Activated CD4-positive, alpha-beta T cell treated with anti-CD3 and anti-CD28 coated beads, Interleukin-2, amount 10 ng/mL, durations not matched to agents 7 days and 5 days (primary cell): ENCODE measurements at regions not wholly inside any gene's neighbourhood (a gene's known extent, or its start where the extent isn't known, plus 50 kb on each side); places are given as distances from the start of the nearest gene placed in this dataset.

Experiments
- CTCF ChIA-PET: fragments of 350-600 bp; sonication (Branson Sonifier 250); formaldehyde crosslinking; loops from one replicate; lab custom pipeline; 2021; ENCODE audit warnings: antibody characterized with exemption; lab: Charles Lee
- POLR2A ChIA-PET: fragments of 350-600 bp; sonication (Branson Sonifier 250); formaldehyde crosslinking; loops from one replicate; lab custom pipeline; 2021; ENCODE audit warnings: antibody characterized with exemption; lab: Charles Lee
- DNase-seq: peaks from one replicate; pipeline ENCODE4 v3.0.0-alpha.2; 2020
- H3K27ac Mint-ChIP-seq: one replicate; pipeline ENCODE4 v1.8.0; 2021; ENCODE audit warnings: mild to moderate bottlenecking, moderate library complexity, mixed read lengths
- H3K27me3 Mint-ChIP-seq: one replicate; pipeline ENCODE4 v1.8.0; 2021; ENCODE audit warnings: mixed read lengths
- H3K36me3 Mint-ChIP-seq: one replicate; pipeline ENCODE4 v1.8.0; 2021; ENCODE audit warnings: low read depth, mixed read lengths
- H3K4me1 Mint-ChIP-seq: one replicate; pipeline ENCODE4 v1.8.0; 2021; ENCODE audit warnings: mixed read lengths
- H3K4me3 Mint-ChIP-seq: one replicate; pipeline ENCODE4 v1.8.0; 2021; ENCODE audit warnings: mild to moderate bottlenecking, moderate library complexity, mixed read lengths
- H3K9me3 Mint-ChIP-seq: one replicate; pipeline ENCODE4 v1.8.0; 2021; ENCODE audit warnings: mixed read lengths

- Mint-ChIP-seq H3K4me1 (no peaks in the 10 kb centered on the region), H3K27me3 (no peaks in the 10 kb centered on the region), H3K9me3 (peaks cover 3% of the 10 kb centered on the region), H3K27ac (no peak overlapping the region), H3K4me3 (no peak overlapping the region), H3K36me3 (no peaks in the 10 kb centered on the region)
- ChIA-PET CTCF (no interaction called here), POLR2A (no interaction called here)
- no peak for DNase-seq
Measured at GRCh38 chr3:180383332-180384020, 218.5 kb upstream of the TTC14 start.

DNA sequence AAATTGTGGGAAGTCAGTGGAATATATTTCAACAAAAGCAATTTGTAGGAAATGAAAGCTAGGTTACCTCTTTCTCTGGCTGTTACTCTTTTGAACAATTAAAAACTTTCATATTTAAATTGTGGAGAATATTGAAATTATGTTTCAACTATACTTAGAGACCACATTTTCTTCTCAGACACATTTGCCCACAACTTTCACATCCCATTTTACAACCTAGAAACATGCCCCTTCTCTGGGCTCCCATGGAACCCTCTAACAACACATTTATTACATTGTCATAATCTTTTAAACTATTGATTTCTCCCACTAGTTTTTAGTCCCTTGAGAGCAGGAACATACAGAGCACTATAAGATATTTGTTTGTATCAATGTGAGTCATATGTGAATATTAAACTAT lies 211.7 kb upstream of the TTC14 start:
- H3K4me3 Mint-ChIP-seq: no peak overlapping the region
- H3K36me3 Mint-ChIP-seq: no peaks in the 10 kb centered on the region
- ChIA-PET CTCF (no interaction called here), POLR2A (no interaction called here)
- H3K27ac Mint-ChIP-seq: no peak overlapping the region
- no peaks in the 10 kb centered on the region for H3K9me3 Mint-ChIP-seq
- H3K4me1 Mint-ChIP-seq: no peaks in the 10 kb centered on the region
- no peak for DNase-seq
- H3K27me3 Mint-ChIP-seq: no peaks in the 10 kb centered on the region

DNA sequence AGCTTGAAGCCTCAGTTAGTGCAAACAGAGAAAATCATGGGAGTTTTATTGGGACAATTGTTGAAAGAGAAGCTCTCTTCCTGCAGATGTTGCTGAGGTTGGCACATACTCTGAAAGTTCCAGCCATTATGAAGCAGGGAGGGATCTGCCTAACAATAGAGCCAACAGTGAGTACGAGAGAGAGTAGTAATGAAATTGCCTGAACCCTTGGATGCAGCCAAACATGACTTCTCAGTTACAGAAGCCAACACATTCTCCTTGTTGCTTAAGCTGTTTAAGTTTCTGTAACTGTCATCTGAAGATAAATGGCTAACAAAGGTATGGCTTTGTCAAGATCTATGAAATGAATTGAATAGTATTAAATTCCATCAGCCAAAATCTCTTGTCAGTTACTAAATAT lies 211.0 kb upstream of the TTC14 start:
- Mint-ChIP-seq H3K4me1 (no peaks in the 10 kb centered on the region), H3K27me3 (no peaks in the 10 kb centered on the region), H3K9me3 (no peaks in the 10 kb centered on the region), H3K36me3 (no peaks in the 10 kb centered on the region), H3K27ac (no peak overlapping the region), H3K4me3 (no peak overlapping the region)
- ChIA-PET CTCF (no interaction called here), POLR2A (no interaction called here)
- DNase-seq: no peak

DNA sequence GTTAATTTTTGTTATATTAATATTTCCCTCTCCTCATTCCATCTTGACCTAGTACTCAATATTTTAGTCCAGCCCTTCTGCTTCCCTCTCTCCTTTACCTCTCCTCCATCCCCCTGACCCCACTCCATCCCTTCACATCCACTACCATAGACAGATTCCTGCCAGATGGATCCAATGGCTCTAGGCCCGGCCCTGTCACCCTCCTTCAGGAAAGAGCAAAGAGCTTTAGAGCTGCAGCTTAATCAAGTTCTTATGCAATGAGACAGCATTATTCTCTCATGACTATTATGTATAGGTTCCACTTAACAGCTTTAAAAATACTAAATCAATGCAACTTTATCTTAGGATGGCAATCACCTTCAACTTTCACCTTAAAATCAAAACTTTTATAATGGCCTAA lies 200.7 kb upstream of the TTC14 start:
- no peak for DNase-seq
- Mint-ChIP-seq H3K4me1 (no peaks in the 10 kb centered on the region), H3K27me3 (no peaks in the 10 kb centered on the region), H3K36me3 (no peaks in the 10 kb centered on the region), H3K4me3 (no peak overlapping the region), H3K9me3 (no peaks in the 10 kb centered on the region), H3K27ac (no peak overlapping the region)
- CTCF ChIA-PET: no interaction called here
- POLR2A ChIA-PET: no interaction called here

GRCh38 chr3:180402471-180403073 lies 199.4 kb upstream of the TTC14 start:
- no peaks in the 10 kb centered on the region for H3K36me3 Mint-ChIP-seq
- no peak overlapping the region for H3K27ac Mint-ChIP-seq
- no peak for DNase-seq
- CTCF ChIA-PET: no interaction called here
- no peak overlapping the region for H3K4me3 Mint-ChIP-seq
- no peaks in the 10 kb centered on the region for H3K9me3 Mint-ChIP-seq
- POLR2A ChIA-PET: no interaction called here
- H3K4me1 Mint-ChIP-seq: no peaks in the 10 kb centered on the region
- no peaks in the 10 kb centered on the region for H3K27me3 Mint-ChIP-seq

DNA sequence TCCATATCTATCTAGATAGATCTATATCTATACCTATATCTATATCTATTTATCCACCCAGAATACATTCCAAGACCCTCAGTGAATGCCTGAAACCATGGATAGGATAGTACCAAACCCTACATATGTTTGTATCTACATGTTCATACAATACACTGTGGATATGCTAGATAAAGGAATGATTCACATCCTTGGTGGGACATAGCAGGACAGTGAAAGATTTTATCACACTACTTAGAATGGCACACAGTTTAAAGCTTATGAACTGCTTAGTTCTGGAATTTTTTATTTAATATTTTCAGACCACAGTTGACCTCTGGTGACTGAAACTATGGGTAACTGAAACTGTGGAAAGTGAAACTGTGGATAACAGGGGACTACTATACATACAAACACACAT lies 198.8 kb upstream of the TTC14 start:
- no peak for DNase-seq
- Mint-ChIP-seq H3K27ac (no peak overlapping the region), H3K4me3 (no peak overlapping the region), H3K36me3 (no peaks in the 10 kb centered on the region), H3K27me3 (no peaks in the 10 kb centered on the region), H3K4me1 (no peaks in the 10 kb centered on the region), H3K9me3 (no peaks in the 10 kb centered on the region)
- ChIA-PET CTCF (no interaction called here), POLR2A (no interaction called here)

DNA sequence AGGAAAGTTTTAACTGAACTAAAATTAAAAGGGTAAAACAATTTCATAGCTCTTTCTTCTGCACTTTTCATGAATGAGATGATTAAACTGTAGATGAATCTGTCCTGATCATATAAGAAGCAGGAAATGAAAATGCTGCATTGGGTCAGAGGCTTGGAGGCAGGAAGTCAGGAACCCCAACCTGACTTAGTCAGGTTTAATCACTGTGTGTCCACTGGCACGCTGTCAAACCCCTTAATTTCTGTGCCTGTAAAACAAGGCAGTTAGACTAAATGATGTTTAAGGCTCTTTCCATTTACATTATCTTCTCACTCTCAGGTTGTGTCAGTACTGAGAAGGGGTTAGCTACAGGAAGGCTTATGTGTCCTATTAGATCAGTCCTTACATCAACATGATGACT lies 193.3 kb upstream of the TTC14 start:
- H3K4me3 Mint-ChIP-seq: no peak overlapping the region
- ChIA-PET CTCF (no interaction called here), POLR2A (no interaction called here)
- H3K9me3 Mint-ChIP-seq: no peaks in the 10 kb centered on the region
- no peaks in the 10 kb centered on the region for H3K36me3 Mint-ChIP-seq
- no peaks in the 10 kb centered on the region for H3K4me1 Mint-ChIP-seq
- no peak overlapping the region for H3K27ac Mint-ChIP-seq
- no peak for DNase-seq
- no peaks in the 10 kb centered on the region for H3K27me3 Mint-ChIP-seq

DNA sequence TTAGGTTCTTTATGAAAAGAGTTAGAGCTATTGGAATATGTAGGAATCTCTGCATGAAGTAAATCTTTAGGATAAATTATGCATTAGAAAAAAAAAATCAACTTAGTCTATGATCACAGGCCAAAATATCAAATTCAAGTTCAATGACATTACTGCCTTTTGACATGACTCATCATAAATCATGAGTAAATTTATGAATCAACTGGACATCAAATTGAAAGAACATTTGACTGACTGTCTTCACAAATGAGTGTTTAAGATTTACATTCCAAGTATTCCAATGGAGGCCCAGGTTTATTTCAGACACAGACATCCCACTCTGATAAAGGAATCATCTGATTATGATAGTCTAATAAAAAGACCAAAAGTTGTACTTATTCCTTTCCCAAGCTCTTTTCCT lies 192.8 kb upstream of the TTC14 start:
- Mint-ChIP-seq H3K4me3 (no peak overlapping the region), H3K36me3 (no peaks in the 10 kb centered on the region), H3K4me1 (no peaks in the 10 kb centered on the region), H3K9me3 (no peaks in the 10 kb centered on the region), H3K27ac (no peak overlapping the region), H3K27me3 (no peaks in the 10 kb centered on the region)
- CTCF ChIA-PET: no interaction called here
- POLR2A ChIA-PET: no interaction called here
- DNase-seq: no peak

GRCh38 chr3:180409883-180410282 lies 192.1 kb upstream of the TTC14 start:
- no peak for DNase-seq
- Mint-ChIP-seq H3K9me3 (no peaks in the 10 kb centered on the region), H3K27ac (no peak overlapping the region), H3K4me1 (no peaks in the 10 kb centered on the region), H3K4me3 (no peak overlapping the region), H3K27me3 (no peaks in the 10 kb centered on the region), H3K36me3 (no peaks in the 10 kb centered on the region)
- ChIA-PET CTCF (no interaction called here), POLR2A (no interaction called here)

DNA sequence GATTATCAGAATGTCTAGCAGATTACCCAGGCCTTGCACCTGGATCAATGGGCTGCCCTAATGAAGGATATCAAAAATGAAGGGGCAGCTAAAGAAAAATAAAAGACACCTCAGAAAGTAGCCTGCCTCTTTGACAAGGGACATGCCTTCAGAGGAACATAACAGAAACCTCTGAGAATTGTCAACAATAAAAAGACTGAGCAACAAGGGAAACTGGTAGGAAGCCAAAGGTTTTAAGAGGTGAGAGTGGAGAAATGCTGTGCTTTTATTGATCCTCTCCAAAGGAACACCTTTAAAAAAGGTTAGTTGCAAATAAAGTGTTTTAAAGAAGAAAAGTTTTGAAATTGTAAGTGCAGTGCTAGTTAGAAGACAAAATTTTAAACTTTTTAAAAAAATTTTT lies 187.8 kb upstream of the TTC14 start:
- Mint-ChIP-seq H3K27ac (no peak overlapping the region), H3K4me1 (no peaks in the 10 kb centered on the region), H3K4me3 (no peak overlapping the region), H3K36me3 (no peaks in the 10 kb centered on the region), H3K27me3 (no peaks in the 10 kb centered on the region), H3K9me3 (no peaks in the 10 kb centered on the region)
- no peak for DNase-seq
- ChIA-PET POLR2A (no interaction called here), CTCF (no interaction called here)

DNA sequence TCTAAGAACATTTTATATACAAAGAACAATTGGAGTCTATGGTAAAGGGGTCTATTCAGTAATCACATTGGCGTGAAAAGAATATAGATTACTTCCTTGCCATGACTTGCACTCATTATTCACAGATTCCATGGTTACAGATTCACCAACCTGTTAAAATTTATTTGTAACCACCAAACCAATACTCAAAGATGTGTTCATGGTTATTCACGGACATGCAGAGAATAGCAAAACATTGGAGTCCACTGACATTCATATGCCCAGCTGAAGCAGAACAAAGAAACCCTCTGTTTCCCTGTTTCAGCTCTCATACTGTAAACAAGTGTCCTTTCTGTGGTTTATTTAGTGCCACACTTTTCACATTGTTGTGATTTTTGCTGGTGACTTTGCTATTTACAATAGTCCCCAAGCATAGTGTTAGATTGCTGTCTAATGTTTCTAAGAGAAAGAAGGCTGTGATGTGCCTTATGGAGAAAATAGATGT lies 185.8 kb upstream of the TTC14 start:
- Mint-ChIP-seq H3K27me3 (no peaks in the 10 kb centered on the region), H3K9me3 (no peaks in the 10 kb centered on the region), H3K36me3 (no peaks in the 10 kb centered on the region), H3K4me1 (no peaks in the 10 kb centered on the region), H3K4me3 (no peak overlapping the region), H3K27ac (no peak overlapping the region)
- ChIA-PET POLR2A (no interaction called here), CTCF (no interaction called here)
- DNase-seq: no peak

- CTCF ChIA-PET: no interaction called here
- POLR2A ChIA-PET: no interaction called here
- H3K27ac Mint-ChIP-seq: no peak overlapping the region
Measured at GRCh38 chr3:180417241-180417640, 184.7 kb upstream of the TTC14 start.

GRCh38 chr3:180420016-180420415 lies 181.9 kb upstream of the TTC14 start:
- Mint-ChIP-seq H3K4me1 (no peaks in the 10 kb centered on the region), H3K9me3 (peaks cover 2% of the 10 kb centered on the region), H3K27me3 (no peaks in the 10 kb centered on the region), H3K27ac (no peak overlapping the region), H3K36me3 (no peaks in the 10 kb centered on the region), H3K4me3 (no peak overlapping the region)
- ChIA-PET CTCF (no interaction called here), POLR2A (no interaction called here)
- no peak for DNase-seq

More at GRCh38 chr3:180417241-180417640, 184.7 kb upstream of the TTC14 start:
- no peaks in the 10 kb centered on the region for H3K36me3 Mint-ChIP-seq
- no peaks in the 10 kb centered on the region for H3K4me1 Mint-ChIP-seq
- no peaks in the 10 kb centered on the region for H3K27me3 Mint-ChIP-seq
- H3K4me3 Mint-ChIP-seq: no peak overlapping the region
- H3K9me3 Mint-ChIP-seq: no peaks in the 10 kb centered on the region
- DNase-seq: no peak

GRCh38 chr3:180420804-180421203 lies 181.2 kb upstream of the TTC14 start:
- ChIA-PET CTCF (no interaction called here), POLR2A (no interaction called here)
- Mint-ChIP-seq H3K4me3 (no peak overlapping the region), H3K9me3 (peaks cover 2% of the 10 kb centered on the region), H3K27me3 (no peaks in the 10 kb centered on the region), H3K27ac (no peak overlapping the region), H3K4me1 (no peaks in the 10 kb centered on the region), H3K36me3 (no peaks in the 10 kb centered on the region)
- no peak for DNase-seq
